Astrocyte (in vitro differentiated cells and primary cell): ENCODE measurements at regions not wholly inside any gene's neighbourhood (a gene's known extent, or its start where the extent isn't known, plus 50 kb on each side); places are given as distances from the start of the nearest gene placed in this dataset.

Experiments used
- DNase-seq: peaks from one replicate; pipeline ENCODE4 v3.0.0-alpha.2; 2010; ENCODE audit warnings: low read depth
- FAIRE-seq: peaks from 2 replicates; lab custom pipeline; 2011; peaks lifted over from hg19 to GRCh38; lab: Jason Lieb, UNC
- H2AFZ ChIP-seq: 2 replicates; pipeline ENCODE4 v1.6.0; 2012; ENCODE audit warnings: low read depth, low read length, inconsistent platforms
- H3K27ac ChIP-seq: 2 replicates; pipeline ENCODE4 v1.5.1; 2011; ENCODE audit warnings: low read depth, low read length, inconsistent platforms
- H3K27me3 ChIP-seq: 2 replicates; pipeline ENCODE4 v1.6.0; 2011; ENCODE audit warnings: low read length, inconsistent platforms; ENCODE audit not compliant: insufficient read depth
- H3K36me3 ChIP-seq: 2 replicates; pipeline ENCODE4 v1.5.1; 2011; ENCODE audit warnings: low read length, inconsistent platforms; ENCODE audit not compliant: insufficient read depth
- H3K4me1 ChIP-seq: 2 replicates; pipeline ENCODE4 v1.5.1; 2011; ENCODE audit warnings: low read length, inconsistent platforms; ENCODE audit not compliant: insufficient read depth
- H3K4me2 ChIP-seq: 2 replicates; pipeline ENCODE4 v1.6.0; 2012; ENCODE audit warnings: low read length, inconsistent platforms
- H3K4me3 ChIP-seq: 2 replicates; pipeline ENCODE4 v1.5.1; 2011; ENCODE audit warnings: low read depth, mild to moderate bottlenecking, low read length, inconsistent platforms; ENCODE audit not compliant: insufficient read depth
- H3K79me2 ChIP-seq: 2 replicates; pipeline ENCODE4 v1.6.0; 2012; ENCODE audit warnings: mild to moderate bottlenecking, low read length, inconsistent platforms; ENCODE audit not compliant: insufficient read depth
- H3K9ac ChIP-seq: 2 replicates; pipeline ENCODE4 v1.6.0; 2012; ENCODE audit warnings: mild to moderate bottlenecking, low read length, inconsistent platforms
- H3K9me3 ChIP-seq: 2 replicates; pipeline ENCODE4 v1.5.1; 2012; ENCODE audit warnings: low read depth, mild to moderate bottlenecking, low read length, inconsistent platforms; ENCODE audit not compliant: insufficient read depth
- H4K20me1 ChIP-seq: 2 replicates; pipeline ENCODE4 v1.6.0; 2012; ENCODE audit warnings: low read length, inconsistent platforms; ENCODE audit not compliant: insufficient read depth
- H3K27ac Mint-ChIP-seq: one replicate; pipeline ENCODE4 v1.8.0; 2021; ENCODE audit warnings: mild to moderate bottlenecking, mixed read lengths; ENCODE audit not compliant: unreplicated experiment
- H3K27me3 Mint-ChIP-seq: one replicate; pipeline ENCODE4 v1.8.0; 2021; ENCODE audit warnings: low read depth, mixed read lengths; ENCODE audit not compliant: unreplicated experiment
- H3K36me3 Mint-ChIP-seq: one replicate; pipeline ENCODE4 v1.8.0; 2021; ENCODE audit warnings: low read depth, mixed read lengths; ENCODE audit not compliant: unreplicated experiment
- H3K4me1 Mint-ChIP-seq: one replicate; pipeline ENCODE4 v1.8.0; 2021; ENCODE audit warnings: low read depth, mixed read lengths; ENCODE audit not compliant: unreplicated experiment
- H3K4me3 Mint-ChIP-seq: one replicate; pipeline ENCODE4 v1.8.0; 2021; ENCODE audit warnings: mild to moderate bottlenecking, moderate library complexity, mixed read lengths; ENCODE audit not compliant: unreplicated experiment
- H3K9me3 Mint-ChIP-seq: one replicate; pipeline ENCODE4 v1.8.0; 2021; ENCODE audit warnings: mild to moderate bottlenecking, mixed read lengths; ENCODE audit not compliant: unreplicated experiment
- CTCF ChIP-seq: IDR thresholded peaks from 2 replicates; pipeline ENCODE4 v1.5.1; 2011; ENCODE audit warnings: low read depth, mild to moderate bottlenecking, inconsistent platforms, low read length, moderate library complexity; ENCODE audit not compliant: insufficient read depth
- EZH2 ChIP-seq: IDR thresholded peaks from 2 replicates; pipeline ENCODE4 v1.6.1; 2012; ENCODE audit warnings: mild to moderate bottlenecking, low read length, inconsistent platforms; ENCODE audit not compliant: insufficient read depth

- Mint-ChIP-seq H3K27ac (no peak overlapping the region), H3K36me3 (no peaks in the 10 kb centered on the region), H3K4me1 (no peaks in the 10 kb centered on the region), H3K27me3 (no peaks in the 10 kb centered on the region), H3K9me3 (no peaks in the 10 kb centered on the region), H3K4me3 (no peak overlapping the region)
- no peak overlapping the region for H2AFZ ChIP-seq
- H3K4me3 ChIP-seq: no peak overlapping the region
- no peak overlapping the region for H3K27ac ChIP-seq
- FAIRE-seq (no peak), DNase-seq (no peak)
- H3K4me2 ChIP-seq: no peak overlapping the region
- no peaks in the 10 kb centered on the region for H3K79me2 ChIP-seq
- no peaks in the 10 kb centered on the region for H3K9me3 ChIP-seq
- no peak for TF ChIP-seq CTCF
- no peak for TF ChIP-seq EZH2
- no peak overlapping the region for H3K9ac ChIP-seq
- no peaks in the 10 kb centered on the region for H4K20me1 ChIP-seq
- H3K27me3 ChIP-seq: no peaks in the 10 kb centered on the region
- no peaks in the 10 kb centered on the region for H3K4me1 ChIP-seq
- H3K36me3 ChIP-seq: no peaks in the 10 kb centered on the region
Measured at GRCh38 chr3:157913741-157914150, 192.5 kb downstream of the SHOX2 start.

GRCh38 chr3:157912514-157913451, 193.4 kb downstream of the SHOX2 start:
- TF ChIP-seq CTCF: no peak
- no peak for TF ChIP-seq EZH2
- Histone ChIP-seq H2AFZ (no peak overlapping the region), H3K4me3 (no peak overlapping the region), H3K27me3 (no peaks in the 10 kb centered on the region), H3K9me3 (no peaks in the 10 kb centered on the region), H4K20me1 (no peaks in the 10 kb centered on the region), H3K36me3 (no peaks in the 10 kb centered on the region), H3K79me2 (no peaks in the 10 kb centered on the region), H3K27ac (no peak overlapping the region), H3K9ac (no peak overlapping the region), H3K4me1 (no peaks in the 10 kb centered on the region), H3K4me2 (no peak overlapping the region)
- Mint-ChIP-seq H3K9me3 (no peaks in the 10 kb centered on the region), H3K36me3 (no peaks in the 10 kb centered on the region), H3K4me3 (no peak overlapping the region), H3K4me1 (no peaks in the 10 kb centered on the region), H3K27ac (no peak overlapping the region), H3K27me3 (no peaks in the 10 kb centered on the region)
- DNase-seq (no peak), FAIRE-seq (no peak)

GRCh38 chr3:157906627-157907026, 199.6 kb downstream of the SHOX2 start:
- no peak overlapping the region for H2AFZ ChIP-seq
- no peaks in the 10 kb centered on the region for H3K4me1 Mint-ChIP-seq

More at GRCh38 chr3:157906627-157907026, 199.6 kb downstream of the SHOX2 start:
- no peaks in the 10 kb centered on the region for H4K20me1 ChIP-seq
- no peak overlapping the region for H3K27ac ChIP-seq
- Mint-ChIP-seq H3K4me3 (no peak overlapping the region), H3K27me3 (no peaks in the 10 kb centered on the region), H3K27ac (no peak overlapping the region), H3K9me3 (peaks cover 2% of the 10 kb centered on the region), H3K36me3 (no peaks in the 10 kb centered on the region)
- H3K4me3 ChIP-seq: no peak overlapping the region
- no peaks in the 10 kb centered on the region for H3K9me3 ChIP-seq
- no peak overlapping the region for H3K9ac ChIP-seq
- no peaks in the 10 kb centered on the region for H3K79me2 ChIP-seq
- peak; percentile 9 for FAIRE-seq
- H3K4me2 ChIP-seq: no peak overlapping the region
- TF ChIP-seq EZH2: no peak
- no peak for TF ChIP-seq CTCF
- no peaks in the 10 kb centered on the region for H3K4me1 ChIP-seq
- no peaks in the 10 kb centered on the region for H3K36me3 ChIP-seq
- no peaks in the 10 kb centered on the region for H3K27me3 ChIP-seq
- DNase-seq: peak; percentile 1
